HEK293 (cell line): ENCODE measurements at regions not wholly inside any gene's neighbourhood (a gene's known extent, or its start where the extent isn't known, plus 50 kb on each side); places are given as distances from the start of the nearest gene placed in this dataset.

ENCODE experiments used
- CTCF ChIA-PET: fragments of 350-600 bp; formaldehyde crosslinking; extraction: SDS; loops from one replicate; lab custom pipeline; 2021; ENCODE audit warnings: antibody characterized with exemption; lab: Yijun Ruan, JAX
- POLR2A ChIA-PET: fragments of 300-600 bp; formaldehyde crosslinking; extraction: SDS; loops from one replicate; lab custom pipeline; 2020; ENCODE audit warnings: antibody characterized with exemption, inconsistent platforms; lab: Yijun Ruan, JAX
- H3K27ac ChIP-seq: fragments of 200-500 bp; sonication (Bioruptor generic); 2 replicates; pipeline ENCODE4 v1.5.1; 2014; ENCODE audit warnings: low read depth, low read length, control low read depth, inconsistent platforms; ENCODE audit errors: extremely low read depth
- H3K36me3 ChIP-seq, 2 experiments: fragments of 200-500 bp in 1 of 2; sonication (Bioruptor generic) in 1 of 2; 1 replicate in 1 of 2; 2 replicates in 1 of 2; pipeline ENCODE4 v1.5.1; 2014 to 2017; ENCODE audit warnings: inconsistent platforms in 2 of 2, low read length in 2 of 2; ENCODE audit not compliant: control insufficient read depth in 2 of 2, insufficient read depth in 1 of 2
- H3K4me1 ChIP-seq: fragments of 200-500 bp; sonication (Bioruptor generic); 2 replicates; pipeline ENCODE4 v1.5.1; 2014; ENCODE audit warnings: mild to moderate bottlenecking, low read length, inconsistent platforms; ENCODE audit not compliant: control insufficient read depth, insufficient read depth
- H3K4me3 ChIP-seq: 2 replicates; pipeline ENCODE4 v1.5.1; 2011; ENCODE audit warnings: low read depth, mild to moderate bottlenecking, control low read depth, low read length, moderate library complexity
- H3K9me3 ChIP-seq: fragments of 200-500 bp; sonication (Bioruptor generic); 2 replicates; pipeline ENCODE4 v1.5.1; 2014; ENCODE audit warnings: low read depth, low read length, inconsistent platforms; ENCODE audit not compliant: control insufficient read depth, insufficient read depth
- ZBTB7A ChIP-seq: fragments of 450-650 bp; formaldehyde crosslinking; IDR thresholded peaks from 2 replicates; pipeline ENCODE4 v1.5.1; 2016; ENCODE audit warnings: low read depth, missing biosample characterization, missing genetic modification characterization
- ZNF121 ChIP-seq: fragments of 450-650 bp; formaldehyde crosslinking; IDR thresholded peaks from 2 replicates; pipeline ENCODE4 v1.5.1; 2016; ENCODE audit warnings: missing biosample characterization, missing genetic modification characterization
- ZNF214 ChIP-seq: fragments of 450-650 bp; formaldehyde crosslinking; IDR thresholded peaks from 2 replicates; pipeline ENCODE4 v1.5.1; 2017; ENCODE audit warnings: missing biosample characterization, mild to moderate bottlenecking, missing genetic modification characterization, borderline replicate concordance
- ZNF274 ChIP-seq, 2 experiments: fragments of 200-500 bp in 1 of 2; fragments of 450-650 bp in 1 of 2; sonication (Bioruptor generic) in 1 of 2; formaldehyde crosslinking in 1 of 2; IDR thresholded peaks; 2 replicates each; pipeline versions ENCODE4 v1.5.1 to v1.6.1; 2014 to 2016; ENCODE audit warnings: borderline replicate concordance in 1 of 2, inconsistent platforms in 1 of 2, low read length in 1 of 2, missing biosample characterization in 1 of 2, missing genetic modification characterization in 1 of 2
- ZNF37A ChIP-seq: fragments of 450-650 bp; IDR thresholded peaks from 2 replicates; pipeline ENCODE4 v1.5.1; 2018; ENCODE audit warnings: missing biosample characterization, missing genetic modification characterization
- ZNF394 ChIP-seq: fragments of 450-650 bp; formaldehyde crosslinking; IDR thresholded peaks from 2 replicates; pipeline ENCODE4 v1.5.1; 2016; ENCODE audit warnings: missing biosample characterization, missing genetic modification characterization, mild to moderate bottlenecking, moderate library complexity, borderline replicate concordance
- ZNF549 ChIP-seq: fragments of 450-650 bp; IDR thresholded peaks from 2 replicates; pipeline ENCODE4 v1.5.1; 2018; ENCODE audit warnings: missing biosample characterization, missing genetic modification characterization, mild to moderate bottlenecking, inconsistent platforms, moderate library complexity
- ZNF560 ChIP-seq: fragments of 450-650 bp; formaldehyde crosslinking; IDR thresholded peaks from 2 replicates; pipeline ENCODE4 v1.5.1; 2017; ENCODE audit warnings: missing biosample characterization, missing genetic modification characterization, borderline replicate concordance
- ZNF561 ChIP-seq: fragments of 450-650 bp; IDR thresholded peaks from 2 replicates; pipeline ENCODE4 v1.5.1; 2018; ENCODE audit warnings: missing biosample characterization, missing genetic modification characterization, borderline replicate concordance
- ZNF623 ChIP-seq: fragments of 450-650 bp; formaldehyde crosslinking; IDR thresholded peaks from 2 replicates; pipeline ENCODE4 v1.5.1; 2016; ENCODE audit warnings: missing biosample characterization, missing genetic modification characterization
- ZNF664 ChIP-seq: fragments of 450-650 bp; formaldehyde crosslinking; IDR thresholded peaks from 2 replicates; pipeline ENCODE4 v1.5.1; 2016; ENCODE audit warnings: missing biosample characterization, missing genetic modification characterization
- ZNF785 ChIP-seq: fragments of 450-650 bp; formaldehyde crosslinking; IDR thresholded peaks from 2 replicates; pipeline ENCODE4 v1.5.1; 2016; ENCODE audit warnings: missing biosample characterization, missing genetic modification characterization
- TF ChIP-seq, protein P1 (sequence below): fragments of 450-650 bp; formaldehyde crosslinking; IDR thresholded peaks from 2 replicates; pipeline ENCODE4 v1.5.1; 2016; ENCODE audit warnings: missing biosample characterization, missing genetic modification characterization
- TF ChIP-seq, protein P2 (sequence below): fragments of 450-650 bp; formaldehyde crosslinking; IDR thresholded peaks from 2 replicates; pipeline ENCODE4; 2016; ENCODE audit warnings: missing biosample characterization, missing genetic modification characterization
- TF ChIP-seq, protein P3 (sequence below): fragments of 450-650 bp; formaldehyde crosslinking; IDR thresholded peaks from 2 replicates; pipeline ENCODE4 v1.5.1; 2017; ENCODE audit warnings: missing biosample characterization, missing genetic modification characterization
- TF ChIP-seq, protein P4 (sequence below): fragments of 450-650 bp; IDR thresholded peaks from 2 replicates; pipeline ENCODE4 v1.5.1; 2018; ENCODE audit warnings: missing biosample characterization, missing genetic modification characterization
- TF ChIP-seq, protein P5 (sequence below): fragments of 450-650 bp; formaldehyde crosslinking; conservative IDR thresholded peaks from 2 replicates; pipeline ENCODE4 v1.5.1; 2016; ENCODE audit warnings: low read depth, missing biosample characterization, missing genetic modification characterization
- TF ChIP-seq, protein P6 (sequence below): fragments of 450-650 bp; IDR thresholded peaks from 2 replicates; pipeline ENCODE4 v1.5.1; 2018; ENCODE audit warnings: missing biosample characterization, mild to moderate bottlenecking, missing genetic modification characterization

DNA sequence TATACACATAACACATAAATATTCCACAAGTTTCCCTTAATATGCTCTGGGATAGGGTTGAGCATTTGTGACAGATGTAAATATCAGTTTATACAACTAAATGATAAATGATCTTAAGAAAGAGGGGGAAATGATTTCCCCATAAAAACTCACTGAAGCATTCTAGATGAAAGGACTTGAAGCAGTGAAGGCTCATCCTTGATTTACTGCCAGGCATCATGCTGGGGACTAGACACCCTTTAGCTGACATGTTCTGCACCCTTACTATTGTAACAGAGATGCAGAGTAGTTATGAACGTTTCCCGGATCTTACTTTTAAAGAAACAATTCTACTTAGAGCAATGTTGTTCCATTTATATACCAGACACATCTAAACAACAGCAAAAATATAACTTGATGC, 235.8 kb downstream of the PTGER3 start (continued):
- TF ChIP-seq ZNF623: no peak
- TF ChIP-seq, protein P1, sequence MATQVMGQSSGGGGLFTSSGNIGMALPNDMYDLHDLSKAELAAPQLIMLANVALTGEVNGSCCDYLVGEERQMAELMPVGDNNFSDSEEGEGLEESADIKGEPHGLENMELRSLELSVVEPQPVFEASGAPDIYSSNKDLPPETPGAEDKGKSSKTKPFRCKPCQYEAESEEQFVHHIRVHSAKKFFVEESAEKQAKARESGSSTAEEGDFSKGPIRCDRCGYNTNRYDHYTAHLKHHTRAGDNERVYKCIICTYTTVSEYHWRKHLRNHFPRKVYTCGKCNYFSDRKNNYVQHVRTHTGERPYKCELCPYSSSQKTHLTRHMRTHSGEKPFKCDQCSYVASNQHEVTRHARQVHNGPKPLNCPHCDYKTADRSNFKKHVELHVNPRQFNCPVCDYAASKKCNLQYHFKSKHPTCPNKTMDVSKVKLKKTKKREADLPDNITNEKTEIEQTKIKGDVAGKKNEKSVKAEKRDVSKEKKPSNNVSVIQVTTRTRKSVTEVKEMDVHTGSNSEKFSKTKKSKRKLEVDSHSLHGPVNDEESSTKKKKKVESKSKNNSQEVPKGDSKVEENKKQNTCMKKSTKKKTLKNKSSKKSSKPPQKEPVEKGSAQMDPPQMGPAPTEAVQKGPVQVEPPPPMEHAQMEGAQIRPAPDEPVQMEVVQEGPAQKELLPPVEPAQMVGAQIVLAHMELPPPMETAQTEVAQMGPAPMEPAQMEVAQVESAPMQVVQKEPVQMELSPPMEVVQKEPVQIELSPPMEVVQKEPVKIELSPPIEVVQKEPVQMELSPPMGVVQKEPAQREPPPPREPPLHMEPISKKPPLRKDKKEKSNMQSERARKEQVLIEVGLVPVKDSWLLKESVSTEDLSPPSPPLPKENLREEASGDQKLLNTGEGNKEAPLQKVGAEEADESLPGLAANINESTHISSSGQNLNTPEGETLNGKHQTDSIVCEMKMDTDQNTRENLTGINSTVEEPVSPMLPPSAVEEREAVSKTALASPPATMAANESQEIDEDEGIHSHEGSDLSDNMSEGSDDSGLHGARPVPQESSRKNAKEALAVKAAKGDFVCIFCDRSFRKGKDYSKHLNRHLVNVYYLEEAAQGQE (tag by site-specific recombination): no peak
- TF ChIP-seq ZNF121 (tag by site-specific recombination): no peak
- TF ChIP-seq, protein P2, sequence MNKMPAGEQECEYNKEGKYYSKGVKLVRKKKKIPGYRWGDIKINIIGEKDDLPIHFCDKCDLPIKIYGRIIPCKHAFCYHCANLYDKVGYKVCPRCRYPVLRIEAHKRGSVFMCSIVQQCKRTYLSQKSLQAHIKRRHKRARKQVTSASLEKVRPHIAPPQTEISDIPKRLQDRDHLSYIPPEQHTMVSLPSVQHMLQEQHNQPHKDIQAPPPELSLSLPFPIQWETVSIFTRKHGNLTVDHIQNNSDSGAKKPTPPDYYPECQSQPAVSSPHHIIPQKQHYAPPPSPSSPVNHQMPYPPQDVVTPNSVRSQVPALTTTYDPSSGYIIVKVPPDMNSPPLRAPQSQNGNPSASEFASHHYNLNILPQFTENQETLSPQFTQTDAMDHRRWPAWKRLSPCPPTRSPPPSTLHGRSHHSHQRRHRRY (tag by site-specific recombination): no peak
- TF ChIP-seq ZNF560: no peak
- TF ChIP-seq, protein P3, sequence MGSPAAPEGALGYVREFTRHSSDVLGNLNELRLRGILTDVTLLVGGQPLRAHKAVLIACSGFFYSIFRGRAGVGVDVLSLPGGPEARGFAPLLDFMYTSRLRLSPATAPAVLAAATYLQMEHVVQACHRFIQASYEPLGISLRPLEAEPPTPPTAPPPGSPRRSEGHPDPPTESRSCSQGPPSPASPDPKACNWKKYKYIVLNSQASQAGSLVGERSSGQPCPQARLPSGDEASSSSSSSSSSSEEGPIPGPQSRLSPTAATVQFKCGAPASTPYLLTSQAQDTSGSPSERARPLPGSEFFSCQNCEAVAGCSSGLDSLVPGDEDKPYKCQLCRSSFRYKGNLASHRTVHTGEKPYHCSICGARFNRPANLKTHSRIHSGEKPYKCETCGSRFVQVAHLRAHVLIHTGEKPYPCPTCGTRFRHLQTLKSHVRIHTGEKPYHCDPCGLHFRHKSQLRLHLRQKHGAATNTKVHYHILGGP (tag by site-specific recombination): no peak
- TF ChIP-seq, protein P4, sequence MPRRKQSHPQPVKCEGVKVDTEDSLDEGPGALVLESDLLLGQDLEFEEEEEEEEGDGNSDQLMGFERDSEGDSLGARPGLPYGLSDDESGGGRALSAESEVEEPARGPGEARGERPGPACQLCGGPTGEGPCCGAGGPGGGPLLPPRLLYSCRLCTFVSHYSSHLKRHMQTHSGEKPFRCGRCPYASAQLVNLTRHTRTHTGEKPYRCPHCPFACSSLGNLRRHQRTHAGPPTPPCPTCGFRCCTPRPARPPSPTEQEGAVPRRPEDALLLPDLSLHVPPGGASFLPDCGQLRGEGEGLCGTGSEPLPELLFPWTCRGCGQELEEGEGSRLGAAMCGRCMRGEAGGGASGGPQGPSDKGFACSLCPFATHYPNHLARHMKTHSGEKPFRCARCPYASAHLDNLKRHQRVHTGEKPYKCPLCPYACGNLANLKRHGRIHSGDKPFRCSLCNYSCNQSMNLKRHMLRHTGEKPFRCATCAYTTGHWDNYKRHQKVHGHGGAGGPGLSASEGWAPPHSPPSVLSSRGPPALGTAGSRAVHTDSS (tag by site-specific recombination): no peak
- no peak for TF ChIP-seq ZNF274 (IDR thresholded peaks at IDR 0.05; ENCODE audit: low read length)
- TF ChIP-seq ZNF274 (tag by site-specific recombination; IDR thresholded peaks at IDR 0.05; ENCODE audit: borderline replicate concordance): no peak

DNA sequence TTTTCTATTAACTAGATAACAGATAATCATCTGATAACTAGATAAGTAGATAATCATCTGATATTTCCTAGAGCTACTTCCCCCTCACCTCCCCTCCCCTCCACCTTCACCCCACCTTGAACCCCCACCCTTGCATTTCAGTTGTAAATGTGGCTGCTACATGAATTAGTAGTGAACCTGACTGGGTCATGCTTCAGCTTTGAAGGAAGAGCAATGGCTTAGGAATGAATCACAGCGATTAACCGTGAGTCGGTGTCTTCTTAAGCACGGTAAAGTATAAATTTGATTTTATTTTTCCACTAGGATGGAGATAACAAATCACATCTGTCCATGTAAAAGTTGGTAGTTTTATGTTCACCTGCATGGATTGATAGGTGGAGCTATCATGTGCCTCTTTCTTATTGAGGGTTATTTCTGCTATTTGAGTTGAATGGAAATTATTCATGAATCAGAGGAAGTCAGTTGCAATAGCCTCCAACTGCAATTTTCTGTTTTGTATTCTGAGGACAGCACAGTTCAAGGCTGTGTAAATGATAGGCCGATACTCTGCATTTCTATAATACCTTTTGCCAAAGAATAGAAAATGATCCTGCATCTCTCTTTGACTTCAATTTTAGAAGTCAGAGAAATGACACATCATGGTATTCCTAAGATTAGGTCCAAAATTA, 235.0 kb downstream of the PTGER3 start:
- H3K9me3 ChIP-seq: no peaks in the 10 kb centered on the region
- no peak overlapping the region for H3K27ac ChIP-seq
- ChIA-PET POLR2A (no interaction called here), CTCF (no interaction called here)
- no peaks in the 10 kb centered on the region for H3K36me3 ChIP-seq
- TF ChIP-seq ZNF37A (tag by site-specific recombination): no peak
- TF ChIP-seq, protein P5, sequence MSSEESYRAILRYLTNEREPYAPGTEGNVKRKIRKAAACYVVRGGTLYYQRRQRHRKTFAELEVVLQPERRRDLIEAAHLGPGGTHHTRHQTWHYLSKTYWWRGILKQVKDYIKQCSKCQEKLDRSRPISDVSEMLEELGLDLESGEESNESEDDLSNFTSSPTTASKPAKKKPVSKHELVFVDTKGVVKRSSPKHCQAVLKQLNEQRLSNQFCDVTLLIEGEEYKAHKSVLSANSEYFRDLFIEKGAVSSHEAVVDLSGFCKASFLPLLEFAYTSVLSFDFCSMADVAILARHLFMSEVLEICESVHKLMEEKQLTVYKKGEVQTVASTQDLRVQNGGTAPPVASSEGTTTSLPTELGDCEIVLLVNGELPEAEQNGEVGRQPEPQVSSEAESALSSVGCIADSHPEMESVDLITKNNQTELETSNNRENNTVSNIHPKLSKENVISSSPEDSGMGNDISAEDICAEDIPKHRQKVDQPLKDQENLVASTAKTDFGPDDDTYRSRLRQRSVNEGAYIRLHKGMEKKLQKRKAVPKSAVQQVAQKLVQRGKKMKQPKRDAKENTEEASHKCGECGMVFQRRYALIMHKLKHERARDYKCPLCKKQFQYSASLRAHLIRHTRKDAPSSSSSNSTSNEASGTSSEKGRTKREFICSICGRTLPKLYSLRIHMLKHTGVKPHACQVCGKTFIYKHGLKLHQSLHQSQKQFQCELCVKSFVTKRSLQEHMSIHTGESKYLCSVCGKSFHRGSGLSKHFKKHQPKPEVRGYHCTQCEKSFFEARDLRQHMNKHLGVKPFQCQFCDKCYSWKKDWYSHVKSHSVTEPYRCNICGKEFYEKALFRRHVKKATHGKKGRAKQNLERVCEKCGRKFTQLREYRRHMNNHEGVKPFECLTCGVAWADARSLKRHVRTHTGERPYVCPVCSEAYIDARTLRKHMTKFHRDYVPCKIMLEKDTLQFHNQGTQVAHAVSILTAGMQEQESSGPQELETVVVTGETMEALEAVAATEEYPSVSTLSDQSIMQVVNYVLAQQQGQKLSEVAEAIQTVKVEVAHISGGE (tag by site-specific recombination): no peak
- TF ChIP-seq ZNF785 (tag by site-specific recombination): no peak
- TF ChIP-seq ZNF549 (tag by site-specific recombination): no peak
- no peak for TF ChIP-seq ZNF394 (tag by site-specific recombination)
- TF ChIP-seq ZNF561: no peak
- TF ChIP-seq ZNF664 (tag by site-specific recombination): no peak
- no peak for TF ChIP-seq ZBTB7A (tag by site-specific recombination)
- TF ChIP-seq, protein P6, sequence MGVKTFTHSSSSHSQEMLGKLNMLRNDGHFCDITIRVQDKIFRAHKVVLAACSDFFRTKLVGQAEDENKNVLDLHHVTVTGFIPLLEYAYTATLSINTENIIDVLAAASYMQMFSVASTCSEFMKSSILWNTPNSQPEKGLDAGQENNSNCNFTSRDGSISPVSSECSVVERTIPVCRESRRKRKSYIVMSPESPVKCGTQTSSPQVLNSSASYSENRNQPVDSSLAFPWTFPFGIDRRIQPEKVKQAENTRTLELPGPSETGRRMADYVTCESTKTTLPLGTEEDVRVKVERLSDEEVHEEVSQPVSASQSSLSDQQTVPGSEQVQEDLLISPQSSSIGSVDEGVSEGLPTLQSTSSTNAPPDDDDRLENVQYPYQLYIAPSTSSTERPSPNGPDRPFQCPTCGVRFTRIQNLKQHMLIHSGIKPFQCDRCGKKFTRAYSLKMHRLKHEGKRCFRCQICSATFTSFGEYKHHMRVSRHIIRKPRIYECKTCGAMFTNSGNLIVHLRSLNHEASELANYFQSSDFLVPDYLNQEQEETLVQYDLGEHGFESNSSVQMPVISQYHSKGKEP (tag by site-specific recombination): no peak
- TF ChIP-seq ZNF214 (tag by site-specific recombination): no peak
- no peak overlapping the region for H3K4me3 ChIP-seq
- no peaks in the 10 kb centered on the region for H3K4me1 ChIP-seq
